NCI-H1105 (cell line): ENCODE measurements at regions not wholly inside any gene's neighbourhood (a gene's known extent, or its start where the extent isn't known, plus 50 kb on each side); places are given as distances from the start of the nearest gene placed in this dataset.

Source experiments
- DNase-seq: peaks from one replicate; lab custom pipeline; 2025; lab: John Stamatoyannopoulos, UW

DNA sequence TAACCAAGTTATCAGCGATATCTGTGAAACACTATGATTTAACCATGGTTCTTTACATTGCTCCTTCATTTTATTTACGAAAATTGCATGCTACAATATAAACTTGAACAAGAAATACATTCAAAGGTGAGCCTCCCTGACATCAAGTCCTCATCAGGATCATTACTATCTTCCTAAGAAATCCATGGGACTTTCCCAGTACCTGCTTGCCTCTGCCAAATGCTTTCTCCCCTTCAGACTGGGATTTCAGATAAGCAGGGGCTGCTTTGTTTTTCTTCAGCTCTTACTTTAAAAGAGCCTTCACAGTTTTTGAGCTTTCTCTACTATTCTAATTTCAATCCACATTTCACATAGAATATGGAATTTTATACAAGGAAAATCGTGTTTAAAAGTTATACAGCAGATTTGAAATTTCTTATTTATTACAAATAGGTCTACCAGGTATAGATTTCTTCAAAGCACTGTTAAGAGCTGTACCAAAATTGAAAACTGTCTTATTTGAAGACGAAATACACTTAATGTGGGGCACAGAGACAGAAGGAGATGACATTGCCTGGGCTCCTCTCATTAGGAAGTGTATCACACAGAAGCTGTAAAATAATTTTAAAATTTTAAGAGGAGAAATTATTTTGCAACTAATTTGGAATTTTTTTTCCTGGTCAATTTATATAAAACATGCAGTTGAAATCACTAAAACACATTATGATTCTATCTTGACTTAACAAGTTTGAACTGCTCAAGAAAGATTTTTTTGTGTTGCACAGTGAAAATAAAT, 615.0 kb upstream of the AGTR1 start:
- no peak for DNase-seq

DNA sequence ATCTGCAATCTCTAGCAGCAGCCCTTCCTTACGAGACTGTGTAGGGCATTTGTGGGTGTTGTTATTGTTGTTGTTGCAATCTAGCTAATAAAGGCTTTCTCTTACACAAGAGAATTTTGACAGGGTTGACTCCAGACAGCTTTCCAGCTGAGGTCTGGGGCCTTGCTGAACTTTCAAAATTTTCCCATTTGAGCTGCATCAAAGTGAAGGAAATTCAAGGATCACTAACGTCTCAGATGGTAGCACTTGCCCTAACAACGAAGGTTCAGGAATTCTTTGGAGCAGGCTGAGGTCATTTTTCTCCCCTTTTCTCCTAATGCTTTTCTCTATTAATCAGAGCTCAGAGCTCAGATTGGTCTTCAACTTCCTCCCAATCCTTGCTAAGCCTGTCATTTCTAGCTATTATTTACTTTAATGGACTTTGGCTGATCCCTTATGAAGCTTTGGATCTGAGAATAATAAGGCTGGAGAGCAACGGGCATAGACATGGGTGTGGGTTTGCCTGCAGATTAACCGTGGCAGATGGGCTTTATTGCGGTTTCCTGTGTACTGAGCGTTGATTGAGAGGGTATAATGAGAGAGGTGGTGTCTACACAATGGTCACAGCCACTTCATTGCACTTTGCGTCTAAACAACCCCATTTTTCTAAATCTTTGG, 614.0 kb upstream of the AGTR1 start:
- no peak for DNase-seq

DNA sequence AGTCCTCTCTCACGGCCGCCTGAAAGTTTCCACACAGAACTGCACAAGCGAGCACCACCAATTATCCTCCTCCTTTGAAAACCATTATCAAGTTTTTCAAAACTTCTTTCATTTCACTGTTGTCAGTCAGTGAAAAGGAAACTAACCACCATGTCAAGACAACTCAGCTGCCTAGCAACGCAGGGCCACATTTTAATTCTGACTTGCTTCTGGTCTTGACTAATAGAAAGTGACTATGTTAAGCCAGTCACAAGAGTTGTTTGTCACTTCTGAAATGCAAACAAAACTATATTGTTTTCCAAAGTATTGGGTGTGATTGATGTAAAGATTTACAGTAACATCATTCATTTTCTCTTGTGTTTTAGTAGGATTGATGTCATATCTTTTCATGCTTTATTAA, 612.8 kb upstream of the AGTR1 start:
- no peak for DNase-seq

DNA sequence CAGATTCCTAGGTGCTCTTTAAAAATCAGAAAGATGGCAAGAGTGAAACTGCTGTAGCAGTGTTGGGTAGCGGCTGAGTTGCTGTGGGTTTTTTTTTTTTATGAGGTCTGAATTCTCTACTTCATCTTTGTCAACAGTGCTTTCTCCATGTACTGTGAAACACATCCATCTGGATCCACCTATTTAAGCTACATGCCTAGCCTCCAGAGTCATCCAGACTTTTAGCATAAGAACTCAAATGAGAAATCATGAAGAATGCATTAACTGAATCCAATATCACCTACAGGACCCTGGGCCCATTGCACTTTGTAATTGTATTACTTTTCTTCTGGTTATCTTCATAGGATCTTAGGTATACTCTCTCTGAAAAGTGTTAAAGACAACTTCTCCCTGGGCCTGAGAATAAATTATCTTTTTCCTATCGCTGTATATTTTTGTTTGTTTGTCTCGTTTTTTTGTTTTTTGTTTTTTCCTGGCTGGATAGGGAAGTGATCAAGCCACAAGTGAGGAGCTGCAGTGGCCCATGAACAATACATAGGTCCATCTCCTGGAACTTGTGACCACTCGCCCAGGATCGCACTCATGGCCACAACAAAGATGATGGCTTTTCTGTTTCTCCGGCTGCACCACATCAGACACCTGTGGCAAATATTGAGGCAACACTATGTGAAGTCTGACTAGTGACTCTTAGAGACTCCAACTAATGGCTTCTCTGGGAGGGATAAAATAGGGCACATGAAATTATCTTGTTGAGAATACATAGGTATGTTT, 609.9 kb upstream of the AGTR1 start:
- DNase-seq: no peak

DNA sequence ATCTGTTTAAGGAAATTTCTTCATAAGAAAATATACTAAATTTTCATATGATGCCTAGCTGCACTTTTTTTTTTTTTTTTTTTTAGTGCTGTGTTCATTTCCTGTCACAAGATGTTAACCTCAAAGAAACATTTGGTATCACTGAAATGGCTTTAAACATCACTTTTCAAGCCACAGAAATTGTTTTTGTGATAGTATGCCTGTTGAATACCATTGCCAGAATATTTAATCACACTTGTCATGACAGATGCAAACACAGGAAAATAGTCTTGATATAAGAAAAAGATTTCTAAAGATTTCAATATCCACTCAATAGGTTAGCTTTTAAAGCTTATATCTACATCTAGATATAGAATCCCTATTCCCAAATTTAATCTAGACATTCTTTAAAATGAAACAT, 608.5 kb upstream of the AGTR1 start:
- no peak for DNase-seq

DNA sequence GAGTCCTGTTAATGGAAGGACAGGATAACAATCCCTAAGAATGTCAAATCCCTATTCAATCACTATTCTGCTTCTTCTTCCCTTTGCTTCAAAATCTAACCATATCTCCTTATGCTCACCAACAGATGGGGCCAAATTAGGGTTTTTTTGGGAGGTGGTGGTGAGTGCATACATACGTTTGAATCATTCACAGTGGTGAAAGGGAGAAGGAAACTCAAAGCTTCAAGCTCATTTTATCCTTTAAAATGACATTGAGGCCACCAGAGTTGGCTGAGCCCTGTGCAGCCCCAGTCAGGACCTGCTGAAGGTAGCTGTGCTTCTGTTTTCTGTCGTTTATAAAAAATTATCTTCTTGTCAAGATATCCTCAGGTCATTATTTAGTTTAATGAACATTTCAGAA, 607.5 kb upstream of the AGTR1 start:
- DNase-seq: no peak

DNA sequence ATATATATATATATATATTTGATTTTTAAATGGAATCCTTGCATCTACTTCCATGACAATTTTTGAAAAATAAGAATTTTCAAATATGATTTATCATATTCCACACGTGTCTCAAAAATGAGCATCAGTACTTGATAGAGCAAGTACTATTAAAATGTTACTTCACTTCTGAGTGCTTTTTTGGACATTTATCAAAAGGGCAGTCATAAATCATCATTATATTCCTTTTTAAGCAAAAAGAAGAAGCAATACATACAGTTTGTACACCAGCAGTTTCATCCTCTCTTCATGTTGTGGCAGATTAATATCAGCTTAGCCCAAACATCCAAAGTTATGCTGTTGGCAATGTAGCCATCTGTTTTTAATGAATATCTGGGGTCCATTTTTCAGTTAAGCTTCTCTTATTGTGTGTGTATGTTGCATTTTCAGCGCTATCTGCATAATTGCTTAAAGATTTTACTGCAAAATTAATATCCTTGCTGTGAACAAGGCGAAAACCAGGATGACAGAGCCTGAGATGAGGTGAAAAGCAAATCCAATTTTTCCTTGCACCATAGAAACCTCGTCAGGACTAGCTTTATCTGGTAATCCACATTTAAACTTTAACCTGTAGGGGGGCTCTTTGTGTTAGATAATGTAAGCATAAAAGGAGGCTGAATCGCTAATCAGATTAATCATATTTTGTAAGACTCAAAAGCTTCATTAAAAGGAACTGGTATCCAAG, 604.9 kb upstream of the AGTR1 start:
- no peak for DNase-seq

DNA sequence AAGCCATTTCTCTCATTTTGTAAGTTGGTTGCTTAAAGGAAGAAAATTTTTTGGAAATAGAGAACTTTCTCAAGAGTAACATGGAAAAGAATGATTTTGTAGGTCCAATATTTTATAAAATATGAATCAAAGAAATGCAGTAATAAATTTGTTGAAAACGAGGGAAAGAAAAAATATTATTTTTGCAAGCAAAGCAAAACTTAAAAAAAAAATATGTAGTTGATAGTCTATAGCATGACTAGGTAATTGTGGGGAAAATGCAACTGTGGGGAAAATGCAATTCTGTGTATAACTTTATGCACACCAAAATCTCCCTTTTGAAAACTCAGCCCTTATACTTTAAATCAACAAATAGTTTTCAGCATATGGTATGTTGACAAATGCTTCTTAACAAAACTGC, 604.0 kb upstream of the AGTR1 start:
- no peak for DNase-seq

DNA sequence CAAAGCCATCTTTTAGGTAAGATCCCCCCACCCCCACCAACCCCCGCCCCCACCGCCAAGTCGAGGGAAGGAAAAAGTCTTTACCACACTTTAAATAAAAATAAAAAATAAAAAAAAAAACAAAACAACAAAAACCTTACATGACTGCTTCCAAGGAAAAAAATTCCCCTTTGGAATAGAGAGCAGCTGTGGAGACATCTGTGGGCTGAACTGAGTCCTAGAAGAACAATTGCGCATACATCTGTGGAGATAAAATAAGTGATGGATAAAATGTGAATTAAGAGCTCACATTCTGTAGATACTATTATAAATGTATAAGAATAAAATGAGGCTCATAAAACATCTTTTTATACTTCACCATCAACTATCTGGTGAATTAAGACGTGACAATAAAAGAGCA, 601.7 kb upstream of the AGTR1 start:
- no peak for DNase-seq

DNA sequence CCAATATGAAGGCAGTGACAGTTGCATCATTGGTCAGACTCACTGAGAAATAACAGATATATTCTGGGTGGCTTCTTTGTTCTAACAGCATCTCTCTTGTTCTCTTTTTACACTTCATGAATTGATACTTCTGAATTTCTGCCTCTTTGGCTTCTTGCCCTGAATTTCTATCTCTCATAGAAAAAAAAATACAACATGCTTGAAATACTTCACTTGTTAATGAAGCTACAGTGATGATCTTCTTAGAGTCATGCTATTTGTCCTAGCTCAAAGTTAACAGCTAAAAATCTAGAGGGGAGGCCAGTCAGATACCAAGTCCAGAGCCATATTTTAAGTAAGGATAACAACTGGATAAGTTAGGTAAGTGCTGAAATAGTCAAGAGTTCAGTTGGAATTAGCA, 597.2 kb upstream of the AGTR1 start:
- DNase-seq: no peak

DNA sequence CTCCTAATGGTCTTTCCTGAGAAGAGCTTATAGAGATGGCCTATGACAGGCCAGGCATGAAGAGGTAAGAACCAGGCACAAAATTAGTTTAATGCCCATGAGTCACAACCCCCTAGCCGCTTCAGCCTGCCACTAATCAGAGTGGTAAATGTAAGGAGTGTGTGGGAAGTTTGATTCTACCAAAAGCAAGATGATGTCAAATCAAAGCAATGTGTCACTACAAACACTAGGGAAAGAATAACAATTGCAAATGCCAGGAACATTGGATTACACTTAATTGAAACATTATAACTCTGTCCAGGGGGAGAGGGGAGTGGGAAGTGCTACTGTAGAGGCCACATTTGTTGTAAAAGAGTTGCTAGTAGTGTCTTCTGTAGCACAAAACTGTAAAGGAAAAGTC, 596.6 kb upstream of the AGTR1 start:
- no peak for DNase-seq

DNA sequence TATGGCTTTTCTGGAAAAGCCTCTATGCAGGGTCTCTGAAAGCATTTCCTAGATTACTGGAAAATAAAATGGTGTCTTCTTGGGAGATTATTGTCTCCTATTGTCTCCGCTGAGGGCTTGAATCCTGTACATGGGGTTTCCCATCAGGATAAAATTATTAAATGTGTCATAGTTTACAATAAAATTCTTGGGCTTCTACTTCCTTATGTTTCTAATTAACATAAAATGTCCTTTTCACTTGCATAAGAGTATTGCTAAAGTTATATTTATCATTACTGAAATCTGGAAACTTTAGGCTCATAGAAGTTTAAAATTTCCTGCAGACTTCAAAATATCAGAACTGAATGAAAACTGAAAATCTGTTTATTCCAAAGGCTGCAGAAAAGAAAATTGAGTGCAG, 595.5 kb upstream of the AGTR1 start:
- DNase-seq: no peak

DNA sequence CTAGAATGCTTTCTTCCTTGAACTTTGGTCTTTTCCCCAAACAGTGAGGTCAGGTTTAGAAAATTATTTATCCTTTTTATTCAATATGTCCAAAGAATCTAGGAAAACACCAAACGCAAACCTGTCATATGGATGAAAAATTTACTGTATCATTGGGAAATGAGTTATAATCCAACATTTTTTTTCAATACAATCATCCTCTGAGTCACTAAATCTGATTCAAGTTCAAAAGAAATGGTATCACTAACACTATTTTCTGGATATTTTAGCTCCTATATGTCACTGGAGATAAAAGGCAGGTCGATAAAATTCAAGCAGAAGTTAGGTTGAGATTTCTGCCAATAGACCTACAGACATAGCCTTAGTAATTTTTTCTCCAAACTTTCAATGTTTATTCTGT, 591.6 kb upstream of the AGTR1 start:
- DNase-seq: no peak

DNA sequence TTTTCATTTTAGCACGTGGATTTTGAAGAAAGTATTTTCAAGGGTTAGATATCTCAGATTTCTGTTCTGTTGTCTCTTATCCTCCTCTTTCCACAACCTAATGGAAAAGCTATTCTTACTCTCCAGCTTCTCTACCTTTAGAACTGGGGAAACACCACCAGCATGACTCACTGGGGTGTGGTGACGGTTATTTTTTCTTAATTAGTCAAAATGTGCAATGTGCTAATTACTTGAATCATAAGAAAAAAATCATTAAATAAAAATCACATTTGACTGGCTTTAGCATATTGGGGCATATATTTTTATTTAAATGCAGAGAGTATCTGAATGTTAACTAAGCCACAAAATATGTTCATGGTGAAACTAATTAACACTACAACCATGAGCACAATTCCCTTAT, 570.7 kb upstream of the AGTR1 start:
- no peak for DNase-seq

DNA sequence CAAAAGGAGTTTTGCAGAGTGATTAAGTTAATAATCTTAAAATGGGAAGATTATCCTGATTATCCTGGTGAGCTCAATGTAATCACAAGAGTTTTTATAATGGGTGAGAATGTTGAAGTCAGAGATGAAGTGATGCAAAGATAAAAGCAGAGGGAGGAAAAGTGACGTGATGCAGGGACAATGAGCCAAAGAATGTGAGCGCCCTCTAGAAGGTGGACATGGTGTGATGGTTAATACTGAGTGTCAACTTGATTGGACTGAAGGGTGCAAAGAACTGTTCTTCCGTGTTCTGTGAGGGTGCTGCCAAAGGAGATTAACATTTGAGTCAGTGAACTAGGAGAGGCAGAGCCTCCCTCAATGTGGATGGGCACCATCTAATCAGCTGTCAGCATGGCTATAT, 569.6 kb upstream of the AGTR1 start:
- DNase-seq: no peak

DNA sequence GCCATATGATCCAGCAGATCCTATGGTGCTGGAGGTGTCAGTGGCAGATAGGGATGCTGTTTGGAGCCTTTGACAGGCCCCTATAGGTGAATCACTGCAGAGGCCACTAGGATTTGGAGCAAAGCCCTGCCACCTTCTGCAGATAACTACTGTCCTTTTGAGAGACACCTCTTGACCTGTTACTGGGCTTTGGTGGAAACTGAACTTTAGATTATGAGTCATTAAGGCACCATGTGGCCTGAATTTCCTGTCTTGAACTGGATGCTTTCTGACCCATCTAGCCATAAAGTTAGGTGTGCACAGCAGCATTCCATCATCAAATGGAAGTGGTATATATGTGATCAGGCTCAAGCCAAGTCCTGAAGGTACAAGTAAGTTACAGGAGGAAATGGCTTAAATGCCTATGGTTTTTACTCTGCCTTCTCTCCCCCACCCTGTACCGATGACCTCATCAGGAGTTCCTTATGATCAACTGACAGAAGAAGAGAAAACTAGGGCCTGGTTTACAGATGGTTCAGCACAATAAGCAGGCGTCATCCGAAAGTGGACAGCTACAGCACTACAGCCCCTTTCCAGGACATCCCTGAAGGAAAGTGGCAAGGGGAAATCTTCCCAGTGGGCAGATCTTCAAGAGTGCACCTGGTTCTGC, 565.6 kb upstream of the AGTR1 start:
- DNase-seq: no peak

DNA sequence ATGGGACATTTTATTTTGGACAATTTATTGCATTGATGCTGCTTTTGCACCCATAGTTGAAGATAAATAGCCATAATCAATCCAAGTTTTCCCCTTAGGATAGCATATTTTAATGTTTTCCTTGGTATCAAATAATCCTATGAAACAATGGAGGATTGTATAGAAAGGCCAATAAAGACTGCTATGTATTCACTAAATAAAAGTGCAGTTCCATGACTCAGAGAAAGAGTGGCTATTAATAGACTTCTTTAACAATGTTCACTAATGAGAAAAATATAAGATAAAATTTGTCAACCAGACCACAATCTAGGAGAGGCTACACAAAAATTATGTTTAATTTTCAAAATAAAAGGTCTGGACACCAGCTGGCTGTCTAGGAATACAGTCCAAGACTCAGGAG, 560.9 kb upstream of the AGTR1 start:
- no peak for DNase-seq

DNA sequence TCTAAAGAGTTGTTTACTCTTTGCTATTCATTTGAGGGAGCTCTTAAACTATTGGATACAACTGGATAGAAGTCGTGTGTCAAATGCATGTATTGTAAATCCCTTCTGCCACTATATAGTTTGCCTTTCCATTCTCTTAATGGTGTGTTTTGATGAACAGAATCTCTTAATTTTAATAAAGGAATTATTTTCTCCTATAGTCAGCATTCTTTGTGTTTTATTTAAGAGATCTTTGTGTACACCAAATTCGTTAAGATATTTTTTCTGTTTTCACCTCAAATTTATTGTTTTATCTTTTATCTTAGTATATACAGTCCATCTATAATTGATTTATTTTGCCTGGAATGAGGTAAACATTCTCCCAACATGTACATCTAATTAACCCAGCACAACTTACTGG, 551.5 kb upstream of the AGTR1 start:
- DNase-seq: no peak

DNA sequence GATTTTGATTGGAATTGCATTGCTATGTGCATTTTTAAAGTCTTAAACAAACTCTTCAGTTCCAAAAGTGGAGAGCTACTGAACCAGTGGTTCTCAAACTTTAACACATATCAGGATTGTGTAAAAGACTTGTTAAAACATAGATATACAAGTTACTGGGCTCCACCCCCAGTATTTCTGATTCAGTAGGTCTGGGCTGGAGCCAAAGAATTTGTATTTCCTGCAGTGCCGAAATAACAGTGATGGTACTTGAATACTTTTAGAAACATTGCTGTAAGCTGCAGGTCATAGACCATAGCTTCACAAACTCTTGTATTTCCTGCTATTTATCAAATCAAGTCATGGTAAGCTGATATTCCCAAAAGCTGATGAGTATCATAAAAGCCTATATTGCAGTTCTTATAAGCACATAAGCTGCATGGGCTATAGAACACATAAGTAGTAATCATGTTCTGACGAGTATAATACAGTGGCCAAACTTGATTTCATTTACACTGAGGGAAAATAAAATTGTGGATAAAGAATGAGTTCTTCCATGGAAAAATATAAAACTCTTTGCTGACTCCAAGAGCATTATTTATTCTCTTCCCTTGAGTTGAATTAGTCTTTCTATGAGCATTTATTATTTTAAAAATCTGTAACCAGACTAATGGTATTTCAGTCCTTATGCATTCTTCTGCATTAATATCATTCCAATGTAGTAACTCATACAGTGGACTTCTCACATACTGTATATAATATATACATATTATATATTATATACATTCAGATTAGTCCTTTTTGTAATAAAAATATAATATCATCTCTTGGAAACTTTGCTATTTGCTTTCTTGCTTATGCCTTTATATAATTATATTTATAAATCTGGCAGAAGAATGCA, 550.5 kb upstream of the AGTR1 start:
- no peak for DNase-seq

DNA sequence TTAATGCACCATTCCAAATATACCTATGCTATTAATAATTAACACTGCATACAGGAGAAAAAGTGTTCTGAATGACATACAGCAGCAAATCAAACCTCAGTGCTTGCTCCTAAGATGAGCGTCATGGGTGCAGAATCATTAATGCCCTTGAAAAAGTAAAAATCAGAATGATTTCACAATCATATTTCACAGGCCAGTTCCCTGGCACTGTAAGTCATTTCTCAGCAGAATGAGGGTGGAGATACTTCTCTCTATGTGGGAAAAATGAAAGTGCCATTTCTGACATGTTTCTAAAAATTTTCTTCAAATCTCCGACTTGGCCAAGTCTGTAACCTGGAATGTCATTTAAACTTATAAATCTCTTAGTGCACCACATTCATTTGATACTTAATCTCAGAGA, 549.8 kb upstream of the AGTR1 start:
- DNase-seq: no peak

DNA sequence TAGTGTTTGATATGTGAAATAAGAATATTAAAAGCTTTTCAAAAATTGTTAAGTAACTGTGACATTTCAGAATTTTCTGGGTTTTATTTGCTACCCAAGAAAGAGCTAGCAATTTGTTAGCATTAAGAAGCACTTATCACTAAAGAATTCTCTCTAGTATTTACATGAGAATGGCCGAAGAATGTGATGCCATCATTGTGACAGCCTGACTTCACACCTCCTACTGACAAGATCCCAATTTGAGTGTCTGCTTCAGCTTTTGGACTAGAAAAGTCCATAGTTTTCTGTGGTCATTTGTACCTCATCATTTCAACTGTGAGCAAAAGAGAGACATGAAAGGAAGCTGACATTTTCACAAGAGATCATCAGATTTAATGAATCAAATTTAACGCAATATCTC, 548.1 kb upstream of the AGTR1 start:
- no peak for DNase-seq
